IPS DF 4.7 (cell line): ENCODE measurements at regions not wholly inside any gene's neighbourhood (a gene's known extent, or its start where the extent isn't known, plus 50 kb on each side); places are given as distances from the start of the nearest gene placed in this dataset.

Experiments
- DNase-seq: peaks from one replicate; pipeline ENCODE4 v3.0.0-alpha.2; 2013; ENCODE audit warnings: low spot score; ENCODE audit errors: extremely low read depth

DNA sequence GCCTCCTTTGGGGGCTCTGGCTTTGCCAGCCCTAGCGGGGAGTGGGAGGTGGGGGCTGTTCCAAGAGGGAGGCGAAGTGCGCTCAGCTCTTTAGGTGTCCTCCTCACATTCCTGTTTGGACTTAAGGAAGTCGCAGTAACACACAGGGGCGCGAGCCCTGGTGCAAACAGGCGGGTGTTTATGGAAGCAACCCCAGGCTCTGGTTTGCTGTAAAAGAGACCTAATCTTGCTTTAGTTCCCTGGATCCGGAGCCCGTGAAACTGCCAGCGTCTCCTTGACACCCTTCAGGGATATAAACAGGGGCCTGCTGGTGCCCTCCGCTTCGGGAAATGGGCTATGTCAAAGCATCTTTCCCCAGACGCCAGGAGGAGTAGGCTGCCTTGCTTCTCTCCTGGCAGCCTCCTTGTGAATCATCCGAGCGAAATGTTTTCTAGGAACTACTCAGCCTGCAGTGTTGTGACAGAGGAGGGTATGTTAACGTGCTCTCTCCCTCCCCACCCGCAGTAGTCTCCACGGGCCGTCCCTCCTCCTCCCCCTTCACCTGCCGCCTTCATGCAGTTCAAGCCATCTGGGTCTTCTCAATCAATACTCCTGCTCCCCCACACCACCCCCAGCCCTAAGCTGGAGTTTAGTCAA, 168.0 kb upstream of the LRFN2 start:
- DNase-seq, result no peak

DNA sequence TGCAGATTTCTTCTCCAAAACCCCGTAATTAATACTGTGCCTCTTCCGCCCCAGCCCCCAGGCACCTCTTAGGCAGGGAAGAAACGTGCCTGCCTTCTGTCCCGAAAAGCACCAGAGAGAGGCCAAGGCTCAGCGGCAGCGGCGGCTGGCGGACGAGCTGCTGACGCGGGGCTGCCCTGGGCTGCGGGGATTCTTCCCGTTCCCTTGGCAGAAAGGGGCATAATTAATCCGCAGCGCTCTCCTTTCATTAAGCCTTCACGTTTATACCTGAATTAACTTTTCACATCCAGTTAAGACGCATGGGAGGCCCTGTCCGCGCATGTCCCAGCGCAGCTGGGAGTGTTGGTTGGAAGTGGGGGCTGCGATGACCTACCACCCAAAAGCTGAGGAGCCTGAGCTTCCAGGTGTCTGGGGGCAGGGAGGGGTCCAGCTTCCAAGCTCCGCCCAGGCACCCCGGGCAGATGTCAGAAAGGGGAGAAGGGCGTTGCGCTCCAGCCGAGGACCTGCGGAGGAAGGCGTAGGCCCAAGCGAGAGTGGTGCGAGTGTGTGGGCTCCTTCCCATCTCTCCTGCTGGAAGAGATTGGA, 167.4 kb upstream of the LRFN2 start:
- no peak for DNase-seq

DNA sequence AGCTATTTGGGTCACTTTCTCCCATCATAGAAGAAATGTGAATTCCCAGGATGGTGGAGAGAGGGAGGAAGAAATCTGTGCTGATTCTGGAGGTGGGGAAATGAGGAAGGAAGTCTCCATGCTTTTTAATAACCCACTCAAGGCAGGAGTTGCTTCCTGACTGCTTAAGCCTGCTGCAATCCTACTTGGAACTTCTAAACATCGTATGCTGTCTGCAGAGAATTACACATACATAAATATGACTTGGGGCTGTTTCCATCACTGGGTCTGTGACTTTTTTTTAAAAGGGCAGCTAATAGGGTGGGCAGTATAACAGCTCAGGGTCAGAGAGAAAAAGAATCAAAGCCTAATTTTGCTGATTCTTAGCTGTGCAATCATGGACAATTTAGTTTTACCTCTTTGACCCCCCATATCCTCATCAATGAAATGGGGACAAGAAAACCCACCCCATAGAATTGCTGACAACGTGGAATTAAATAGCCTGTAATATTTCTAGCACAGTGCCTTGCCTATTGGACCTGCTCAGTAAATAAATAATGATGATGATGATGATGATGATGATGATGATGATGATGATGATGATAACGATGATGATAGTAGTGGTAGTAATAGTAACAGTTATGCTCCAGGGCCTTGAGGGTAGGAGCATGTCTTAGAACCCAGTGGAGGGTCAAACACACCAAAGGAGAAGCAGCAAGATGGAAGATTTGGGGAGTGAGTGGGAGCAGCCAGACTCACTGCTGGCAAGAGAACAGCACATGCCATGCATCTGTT, 166.7 kb upstream of the LRFN2 start:
- no peak for DNase-seq

DNA sequence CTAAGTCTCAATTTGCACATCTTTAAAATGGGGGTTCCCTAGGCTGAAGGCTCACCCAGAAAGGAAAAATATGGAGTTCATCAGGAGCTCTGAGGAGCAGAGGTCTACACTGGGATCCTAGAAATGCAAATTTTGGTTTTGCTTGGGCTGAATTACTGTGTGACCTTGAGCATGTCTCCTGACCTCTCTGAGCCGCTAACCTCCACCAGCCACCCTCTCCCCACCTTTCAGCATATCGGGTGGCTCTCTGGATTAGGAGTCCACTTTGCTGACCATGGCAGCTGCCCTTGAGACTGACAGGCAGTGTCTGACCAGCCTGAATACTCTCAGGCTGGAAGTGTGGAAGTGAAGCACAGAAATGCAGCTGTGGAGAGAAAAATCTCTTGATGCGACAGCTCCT, 165.9 kb upstream of the LRFN2 start:
- no peak for DNase-seq

DNA sequence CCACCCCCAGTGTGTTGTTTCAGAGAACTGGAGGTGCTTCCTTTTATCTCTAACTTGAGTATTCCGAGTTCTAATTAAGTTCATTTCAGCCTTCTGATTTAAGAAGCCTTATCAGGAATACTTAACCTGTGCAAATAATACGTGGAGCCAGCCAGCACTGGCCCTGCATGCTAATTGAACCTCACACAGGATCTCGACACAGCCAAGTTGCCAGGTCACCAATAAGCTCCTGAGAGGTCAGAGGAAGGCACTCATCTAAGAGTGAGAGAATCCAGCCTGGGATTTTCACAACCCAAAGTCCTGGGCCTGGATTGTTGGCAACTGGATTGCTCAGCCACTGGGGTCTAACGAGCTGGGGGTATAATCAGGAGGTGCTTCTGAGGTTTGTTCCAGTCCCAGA, 157.7 kb upstream of the LRFN2 start:
- no peak for DNase-seq

DNA sequence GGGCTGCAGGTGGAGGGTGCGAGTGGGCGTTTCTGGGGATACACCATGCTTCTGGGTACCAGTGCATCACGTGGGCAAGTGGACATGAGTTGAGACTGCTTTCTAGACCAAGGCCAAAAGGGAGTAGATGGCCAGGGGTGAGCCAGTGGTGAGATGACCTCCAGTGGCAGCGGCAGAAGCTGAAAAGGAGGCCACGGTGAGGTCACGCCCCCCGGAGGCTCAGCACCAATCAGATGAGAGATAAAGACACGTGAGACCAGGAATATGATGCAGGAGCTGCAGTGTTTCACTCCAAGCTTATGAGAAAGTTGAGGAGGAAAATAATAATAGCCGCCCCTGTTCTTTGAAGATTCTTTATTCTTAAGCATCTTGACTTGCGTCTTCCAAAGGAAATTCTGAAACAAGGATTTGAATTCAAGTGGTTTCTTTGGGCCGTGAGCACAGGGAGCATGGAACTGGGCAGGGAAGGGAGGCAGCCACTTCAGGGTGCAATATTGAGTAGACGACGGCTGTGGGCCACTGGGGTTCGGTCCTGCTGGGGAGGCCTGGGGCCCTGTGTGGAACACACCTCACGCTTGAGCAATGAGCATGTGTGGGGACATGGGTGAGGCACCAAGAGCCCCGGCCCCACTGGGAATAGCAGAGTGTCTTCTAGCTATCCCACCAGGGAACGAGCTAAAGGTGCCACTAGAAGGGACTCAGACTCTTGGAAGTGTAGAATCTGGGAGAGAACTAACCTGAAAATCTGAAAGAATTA, 156.7 kb upstream of the LRFN2 start:
- DNase-seq, result no peak

DNA sequence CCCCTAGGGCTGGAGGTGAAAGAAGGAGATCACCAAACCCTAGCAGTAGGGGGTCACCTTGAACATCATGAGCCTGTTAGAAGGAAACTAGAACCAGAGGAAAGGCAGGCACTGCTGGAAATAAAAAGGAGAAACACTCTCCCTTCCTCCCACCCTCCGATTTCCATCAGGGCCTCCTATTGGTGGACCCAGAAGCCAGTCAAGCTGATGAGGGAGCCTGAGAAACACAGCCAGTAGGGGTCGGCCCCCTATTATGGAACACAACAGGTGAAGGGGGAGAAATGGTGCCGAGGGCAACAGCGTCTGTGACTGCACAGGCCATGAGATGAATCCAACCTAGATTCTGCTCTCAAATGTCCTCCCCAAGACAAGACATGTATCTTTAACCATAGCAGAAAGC, 156.1 kb upstream of the LRFN2 start:
- DNase-seq, result no peak

DNA sequence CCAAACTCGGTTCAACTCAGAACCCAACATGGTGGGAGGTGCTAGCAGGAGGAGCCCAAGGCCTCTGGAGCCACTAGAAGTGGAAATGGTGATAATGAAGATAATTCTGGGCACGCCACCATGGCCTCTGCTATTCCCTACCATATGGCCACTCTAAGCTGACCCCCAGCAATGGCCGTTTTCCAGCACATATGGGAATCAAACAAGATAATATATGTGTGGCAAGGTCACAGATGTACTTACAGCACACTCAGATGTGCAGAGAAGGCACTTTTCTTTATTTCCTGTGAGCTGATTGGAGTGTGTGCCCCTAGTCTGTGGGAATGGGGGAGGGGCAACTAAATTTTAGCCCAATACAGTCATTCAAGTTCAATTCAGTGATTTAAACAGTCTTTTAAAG, 153.4 kb upstream of the LRFN2 start:
- DNase-seq, result no peak

DNA sequence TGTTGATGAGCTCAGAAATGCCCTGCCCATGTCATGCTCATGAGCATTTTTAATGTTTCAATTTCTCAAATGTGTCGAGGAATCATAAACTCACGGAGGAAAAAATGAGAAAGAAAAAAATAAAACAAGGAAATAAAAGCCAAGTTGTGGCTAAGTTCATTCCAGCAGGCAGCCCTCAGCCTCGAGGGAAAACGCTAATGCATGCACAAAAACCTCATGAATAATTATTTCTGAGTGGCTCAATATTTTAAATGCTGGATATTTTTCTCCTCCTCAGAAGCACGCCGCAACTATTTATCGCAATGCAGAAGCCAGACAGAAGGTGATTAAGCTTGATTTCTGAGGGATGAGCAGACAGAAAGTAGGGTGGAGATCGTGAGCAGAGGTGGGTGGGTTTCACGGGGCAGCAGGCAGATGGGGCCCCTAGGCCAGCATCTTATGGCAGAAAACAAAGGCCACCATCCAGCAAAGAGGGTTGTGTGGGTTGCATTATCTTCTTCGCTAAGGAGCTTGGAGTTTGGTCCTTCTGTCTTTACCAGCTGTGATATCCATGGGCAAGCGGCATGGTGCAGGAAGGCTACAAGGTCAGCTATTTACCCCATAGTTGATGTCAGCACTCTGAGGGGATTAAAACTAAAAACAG, 151.5 kb upstream of the LRFN2 start:
- DNase-seq, result no peak

DNA sequence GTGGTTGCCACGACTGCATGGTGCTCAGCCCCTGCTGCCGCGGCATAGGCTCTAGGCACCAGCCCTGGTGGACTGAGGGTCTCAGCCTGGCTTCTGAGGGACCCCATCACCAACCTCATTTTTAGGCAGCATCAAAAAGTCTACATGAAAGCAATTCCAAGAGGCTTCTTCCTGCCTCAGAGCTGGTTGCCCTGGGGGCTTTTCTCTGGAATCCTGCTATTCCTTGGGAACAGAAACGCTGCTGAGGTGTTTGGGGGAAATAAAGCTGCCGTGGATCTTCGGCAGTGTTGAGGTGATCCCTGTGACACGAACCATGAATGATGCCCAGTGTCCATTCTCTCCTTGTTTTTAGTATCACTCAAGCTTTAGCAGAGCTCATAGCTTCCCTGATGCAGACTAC, 148.4 kb upstream of the LRFN2 start:
- DNase-seq, result no peak

DNA sequence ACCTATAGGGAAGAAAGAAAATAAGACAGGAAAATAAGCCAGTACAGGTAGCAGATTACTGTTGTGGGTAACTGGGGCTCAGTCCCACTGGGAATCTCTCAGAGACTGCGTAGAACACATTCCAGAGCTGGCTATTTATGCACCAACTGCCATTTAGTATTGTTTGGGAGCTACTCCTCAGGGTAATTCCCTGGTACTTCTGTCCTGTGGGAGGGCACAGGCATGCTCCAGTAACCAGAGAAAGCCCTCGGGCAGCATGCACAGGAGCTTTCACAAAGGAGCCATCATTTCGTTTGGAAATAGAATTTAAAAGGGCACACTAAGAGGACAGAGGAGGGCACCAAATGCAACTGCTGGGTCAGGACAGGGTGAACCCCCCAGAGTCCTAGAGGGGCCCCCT, 148.0 kb upstream of the LRFN2 start:
- no peak for DNase-seq

DNA sequence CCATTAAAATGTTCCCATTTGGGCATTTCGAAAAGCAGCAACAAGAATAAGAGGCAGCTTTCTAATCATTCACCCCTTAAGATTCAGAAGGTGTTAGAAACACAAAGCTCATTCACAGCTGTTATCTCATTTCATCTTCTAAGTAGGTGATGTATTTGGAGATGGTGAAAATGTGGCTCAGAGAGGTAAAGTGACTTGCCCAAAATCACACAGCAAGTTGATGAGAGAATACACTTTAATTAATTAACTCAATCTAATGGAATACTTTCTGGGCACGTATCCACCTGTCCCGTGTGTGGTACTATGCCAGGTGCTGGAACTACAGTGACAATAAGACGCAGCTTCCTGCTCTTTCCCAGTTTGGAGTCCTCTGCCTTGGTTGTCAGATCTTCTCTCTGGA, 147.4 kb upstream of the LRFN2 start:
- DNase-seq, result no peak

DNA sequence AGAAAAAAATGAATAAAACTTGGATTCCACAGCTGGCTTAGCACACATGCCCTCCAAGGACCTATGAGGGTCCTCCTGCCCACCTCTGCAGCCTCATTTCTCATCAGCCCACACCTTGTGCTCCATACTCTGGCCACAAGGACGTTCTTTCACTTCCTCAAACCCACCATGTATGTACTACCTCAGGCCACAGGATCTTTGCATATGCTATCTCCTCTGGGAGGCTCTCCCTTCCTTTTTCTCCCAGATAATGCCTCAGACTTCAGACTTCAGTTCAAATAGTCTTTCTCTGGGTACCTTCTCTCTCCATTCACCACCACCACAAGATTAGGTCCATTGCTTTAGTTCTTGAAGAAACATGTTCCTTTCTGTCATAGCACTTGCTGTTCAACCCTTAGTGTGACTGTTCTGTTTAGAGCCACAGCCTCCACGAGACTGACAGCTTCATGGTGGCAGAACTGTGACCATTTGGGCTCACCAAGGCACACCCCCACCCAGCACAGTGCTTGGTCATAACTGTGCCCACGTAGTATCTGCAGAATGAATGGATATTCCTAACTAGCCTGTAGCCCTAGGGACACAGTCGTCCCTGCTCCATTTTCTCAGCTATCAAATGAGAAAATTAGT, 146.7 kb upstream of the LRFN2 start:
- DNase-seq, result no peak

DNA sequence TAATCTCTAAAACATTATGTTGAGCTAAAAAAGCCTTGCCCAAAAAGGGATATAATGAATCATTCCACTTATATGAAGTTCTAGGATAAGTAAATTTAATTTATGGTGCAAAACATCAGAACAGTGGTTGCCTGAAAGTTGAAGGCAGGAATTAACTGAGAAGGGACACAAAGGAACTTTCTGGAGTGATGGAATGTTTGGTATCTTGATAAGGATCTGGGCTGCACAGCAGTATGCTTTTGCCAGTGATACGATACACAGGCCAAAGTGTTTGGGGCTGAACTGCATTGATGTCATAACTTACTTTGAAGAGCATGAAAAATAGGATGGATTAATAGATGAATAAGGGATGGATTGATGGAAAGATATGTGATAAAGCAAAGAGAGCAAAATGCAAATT, 146.1 kb upstream of the LRFN2 start:
- no peak for DNase-seq

DNA sequence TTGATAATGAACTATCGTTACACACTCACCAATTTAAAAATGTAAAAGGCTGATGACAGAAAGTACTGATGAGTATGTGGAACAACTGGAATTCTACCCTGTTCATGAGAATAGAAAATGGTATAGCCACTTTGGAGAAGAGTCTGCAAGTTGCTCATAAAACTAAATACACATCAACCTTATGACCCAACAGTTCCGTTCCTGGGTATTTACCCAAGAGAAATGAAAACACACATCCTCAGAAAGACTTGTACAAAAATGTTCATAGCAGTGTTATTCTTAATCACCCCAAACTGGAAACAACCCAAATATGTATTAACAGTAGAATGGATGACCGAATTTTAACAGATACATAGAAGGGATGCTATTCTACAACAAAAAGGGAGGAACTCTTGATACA, 145.7 kb upstream of the LRFN2 start:
- no peak for DNase-seq

DNA sequence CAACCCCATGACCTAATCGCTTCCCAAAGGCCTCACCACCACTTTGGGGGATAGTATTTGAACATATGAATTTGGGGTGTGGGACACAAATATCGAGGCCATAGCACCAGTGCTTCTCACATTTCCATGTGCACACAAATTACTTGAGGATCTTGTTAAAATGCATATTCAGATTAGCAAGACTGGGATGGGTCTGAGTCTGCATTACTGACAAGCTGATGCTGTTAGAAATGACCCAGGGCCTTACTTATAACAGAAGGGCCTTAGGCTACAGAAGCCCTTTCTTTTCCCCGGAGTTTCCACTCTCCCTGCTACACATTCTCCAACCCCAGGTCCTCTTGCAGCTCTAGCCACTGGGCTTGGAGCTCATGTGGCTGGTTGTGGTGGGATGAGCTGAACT, 141.5 kb upstream of the LRFN2 start:
- DNase-seq, result no peak

DNA sequence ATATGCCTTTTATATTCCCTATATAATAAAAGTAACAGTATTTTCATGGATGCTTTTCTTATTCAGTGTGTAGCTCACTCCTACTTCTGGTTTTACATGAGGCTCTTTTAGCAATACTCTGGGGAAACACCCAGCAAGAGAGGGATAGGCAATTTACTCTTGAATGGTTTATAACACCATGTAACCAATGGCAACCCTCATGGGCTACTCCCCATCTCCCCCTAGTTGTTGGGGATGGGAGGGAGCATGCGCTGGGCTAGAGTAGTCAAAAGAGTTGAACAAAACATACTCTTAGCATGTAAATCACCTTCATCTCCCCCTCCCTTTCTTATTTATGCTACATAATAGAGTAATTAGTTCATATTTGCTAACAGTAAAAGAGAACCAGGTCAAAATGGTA, 140.1 kb upstream of the LRFN2 start:
- no peak for DNase-seq

DNA sequence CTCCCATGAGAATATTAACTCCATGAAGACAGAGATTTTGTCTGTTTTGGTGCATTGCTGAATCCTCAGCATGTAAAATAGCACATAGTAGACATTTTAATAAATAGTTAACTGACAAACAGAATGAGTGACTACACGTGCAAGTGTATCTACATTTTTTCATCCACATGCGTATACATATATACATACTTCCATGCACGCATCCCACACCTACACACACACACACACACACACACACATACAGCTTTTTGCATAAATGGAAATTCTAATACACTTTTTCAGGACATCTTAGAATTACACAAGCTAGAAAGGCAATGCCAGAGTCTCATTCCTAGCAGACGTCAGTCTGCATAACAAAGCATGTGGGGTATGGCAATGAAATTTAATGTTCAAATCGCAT, 139.7 kb upstream of the LRFN2 start:
- DNase-seq, result no peak

DNA sequence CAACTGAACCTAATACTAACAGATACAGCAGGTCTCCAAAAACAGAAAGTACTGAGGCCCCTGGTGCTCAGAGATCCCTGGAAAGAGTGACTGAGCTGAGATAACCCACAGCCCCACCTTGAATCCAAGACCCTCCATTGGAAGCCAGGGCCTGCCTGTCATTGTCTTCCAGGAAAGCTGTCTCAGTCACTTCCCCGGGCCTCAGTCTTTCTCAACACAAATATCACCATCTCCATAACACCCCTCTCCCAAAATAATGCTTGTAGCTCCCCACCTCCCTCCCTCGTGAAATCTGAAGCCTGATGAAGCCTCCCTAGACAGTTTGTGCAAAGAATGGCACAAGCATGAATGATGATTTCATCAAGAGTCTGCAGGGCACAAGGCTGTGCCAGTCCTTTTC, 138.2 kb upstream of the LRFN2 start:
- no peak for DNase-seq

DNA sequence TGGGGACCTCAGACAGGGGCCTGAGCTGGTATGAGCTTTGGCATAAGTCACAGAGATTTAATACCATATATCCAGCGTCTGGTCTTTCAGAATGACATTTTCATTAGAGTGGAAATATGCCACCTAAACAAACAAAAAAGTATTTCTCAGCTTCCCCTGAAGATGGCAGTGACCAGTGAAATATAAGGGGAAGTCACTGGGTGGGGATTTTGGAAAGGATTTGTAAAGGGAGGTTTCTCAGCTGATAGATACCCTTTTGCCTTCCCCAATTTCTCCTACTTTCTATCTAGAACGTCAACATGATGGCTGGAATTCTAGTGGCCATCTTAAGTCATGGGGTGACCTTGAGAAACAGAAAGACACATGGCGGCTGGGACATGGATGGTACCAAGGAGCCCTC, 137.7 kb upstream of the LRFN2 start:
- DNase-seq, result no peak

DNA sequence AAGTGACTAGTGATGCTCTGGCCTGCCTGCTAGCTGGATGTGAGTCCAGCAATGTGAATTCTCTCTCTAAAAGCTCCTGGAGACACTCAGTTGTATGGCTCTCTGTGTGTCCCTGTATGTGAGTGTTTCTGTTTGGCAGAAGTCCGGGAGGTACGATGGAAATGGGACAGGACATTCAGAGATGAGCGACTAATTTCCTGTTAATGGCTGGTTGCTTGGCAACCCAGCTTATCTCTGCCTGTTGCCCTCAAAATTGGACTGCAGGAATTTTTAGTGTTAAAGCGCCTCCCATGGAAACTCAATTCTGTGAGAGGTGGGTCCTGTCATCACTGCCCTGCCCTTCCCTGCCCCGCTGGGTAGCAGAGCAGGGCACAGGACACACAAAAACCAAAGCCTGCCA, 136.8 kb upstream of the LRFN2 start:
- no peak for DNase-seq
